HCT116 (cell line): ENCODE measurements at regions not wholly inside any gene's neighbourhood (a gene's known extent, or its start where the extent isn't known, plus 50 kb on each side); places are given as distances from the start of the nearest gene placed in this dataset.

Source experiments
- CEBPB ChIP-seq: IDR thresholded peaks from 2 replicates; pipeline ENCODE4 v1.6.1; 2012; ENCODE audit warnings: low read depth
- EZH2 ChIP-seq: fragments of 200-600 bp; sonication (generic); IDR thresholded peaks from 2 replicates; pipeline ENCODE4 v1.6.1; 2017; ENCODE audit warnings: antibody characterized with exemption, mixed run types
- EZH2phosphoT487 ChIP-seq: fragments of 200-600 bp; IDR thresholded peaks from 2 replicates; pipeline ENCODE4 v1.6.1; 2018; ENCODE audit warnings: antibody characterized with exemption, borderline replicate concordance
- JUND ChIP-seq: IDR thresholded peaks from 2 replicates; pipeline ENCODE4 v1.6.1; 2012
- POLR2A ChIP-seq: IDR thresholded peaks from 2 replicates; pipeline ENCODE4 v1.7.0; 2011; ENCODE audit warnings: borderline replicate concordance; ENCODE audit not compliant: insufficient read depth, insufficient read length; ENCODE audit errors: extremely low read depth
- POLR2AphosphoS5 ChIP-seq: IDR thresholded peaks from 2 replicates; pipeline ENCODE4 v1.6.1; 2011; ENCODE audit warnings: mild to moderate bottlenecking, low read depth, low read length, moderate library complexity
- RAD21 ChIP-seq: IDR thresholded peaks from 2 replicates; pipeline ENCODE4 v1.6.1; 2012; ENCODE audit warnings: low read depth, mild to moderate bottlenecking
- SRF ChIP-seq: IDR thresholded peaks from 2 replicates; pipeline ENCODE4 v1.6.1; 2012; ENCODE audit warnings: low read depth
- TCF7L2 ChIP-seq: IDR thresholded peaks from 2 replicates; pipeline ENCODE4 v1.7.0; 2011; ENCODE audit warnings: borderline replicate concordance, inconsistent platforms; ENCODE audit not compliant: insufficient read depth, insufficient read length; ENCODE audit errors: extremely low read depth
- ZNF274 ChIP-seq: fragments of 200-500 bp; sonication (Bioruptor generic); IDR thresholded peaks from 2 replicates; pipeline ENCODE4 v1.6.1; 2014; ENCODE audit warnings: mild to moderate bottlenecking, low read depth, low read length, inconsistent platforms
- TF ChIP-seq, protein P1 (sequence below), 3 experiments: fragments of 200-600 bp in 1 of 3; sonication (generic) in 1 of 3; IDR thresholded peaks in 2 of 3; conservative IDR thresholded peaks in 1 of 3; 2 replicates each; pipeline ENCODE4 v1.5.1; 2012 to 2017; ENCODE audit warnings: low read depth in 2 of 3, low read length in 2 of 3, antibody characterized with exemption in 1 of 3, borderline replicate concordance in 1 of 3, control low read depth in 1 of 3, mild to moderate bottlenecking in 1 of 3, mixed read lengths in 1 of 3, mixed run types in 1 of 3, moderate library complexity in 1 of 3; ENCODE audit not compliant: insufficient read depth in 1 of 3
- TF ChIP-seq, protein P2 (sequence below): IDR thresholded peaks from 2 replicates; pipeline ENCODE4 v1.6.1; 2012; ENCODE audit warnings: low read depth

DNA sequence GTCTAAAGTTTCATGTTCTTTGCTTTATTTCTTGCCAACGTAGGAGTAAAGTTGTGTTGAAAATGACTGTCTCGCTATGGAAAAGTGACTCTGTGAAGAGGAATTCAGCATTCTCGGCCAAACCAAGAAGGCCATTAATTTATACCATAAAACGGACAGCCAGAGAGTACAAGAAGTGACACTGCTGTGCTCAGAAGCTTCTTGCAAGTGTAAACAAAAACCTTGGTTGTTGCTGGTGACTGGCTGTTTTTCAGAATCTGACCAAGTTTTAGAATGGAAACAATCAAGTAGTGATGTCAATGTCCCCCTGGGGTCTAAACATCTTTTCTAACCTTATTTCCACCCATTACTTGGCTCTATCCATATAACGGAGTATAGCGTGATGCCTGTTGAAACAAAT lies 201.9 kb downstream of the INHBA start:
- TF ChIP-seq TCF7L2 = no peak
- TF ChIP-seq EZH2phosphoT487 = no peak
- TF ChIP-seq, protein P1, sequence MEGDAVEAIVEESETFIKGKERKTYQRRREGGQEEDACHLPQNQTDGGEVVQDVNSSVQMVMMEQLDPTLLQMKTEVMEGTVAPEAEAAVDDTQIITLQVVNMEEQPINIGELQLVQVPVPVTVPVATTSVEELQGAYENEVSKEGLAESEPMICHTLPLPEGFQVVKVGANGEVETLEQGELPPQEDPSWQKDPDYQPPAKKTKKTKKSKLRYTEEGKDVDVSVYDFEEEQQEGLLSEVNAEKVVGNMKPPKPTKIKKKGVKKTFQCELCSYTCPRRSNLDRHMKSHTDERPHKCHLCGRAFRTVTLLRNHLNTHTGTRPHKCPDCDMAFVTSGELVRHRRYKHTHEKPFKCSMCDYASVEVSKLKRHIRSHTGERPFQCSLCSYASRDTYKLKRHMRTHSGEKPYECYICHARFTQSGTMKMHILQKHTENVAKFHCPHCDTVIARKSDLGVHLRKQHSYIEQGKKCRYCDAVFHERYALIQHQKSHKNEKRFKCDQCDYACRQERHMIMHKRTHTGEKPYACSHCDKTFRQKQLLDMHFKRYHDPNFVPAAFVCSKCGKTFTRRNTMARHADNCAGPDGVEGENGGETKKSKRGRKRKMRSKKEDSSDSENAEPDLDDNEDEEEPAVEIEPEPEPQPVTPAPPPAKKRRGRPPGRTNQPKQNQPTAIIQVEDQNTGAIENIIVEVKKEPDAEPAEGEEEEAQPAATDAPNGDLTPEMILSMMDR (IDR thresholded peaks at IDR 0.05 in 2 of 3, conservative IDR thresholded peaks at IDR 0.05 in 1 of 3; ENCODE audit: borderline replicate concordance in 1 of 3, insufficient read depth in 1 of 3, low read depth in 2 of 3, low read length in 2 of 3) = no peak
- no peak for TF ChIP-seq POLR2A
- TF ChIP-seq EZH2 = no peak
- no peak for TF ChIP-seq ZNF274
- TF ChIP-seq JUND = no peak
- TF ChIP-seq RAD21 = no peak
- no peak for TF ChIP-seq POLR2AphosphoS5
- TF ChIP-seq CEBPB = no peak
- TF ChIP-seq, protein P2, sequence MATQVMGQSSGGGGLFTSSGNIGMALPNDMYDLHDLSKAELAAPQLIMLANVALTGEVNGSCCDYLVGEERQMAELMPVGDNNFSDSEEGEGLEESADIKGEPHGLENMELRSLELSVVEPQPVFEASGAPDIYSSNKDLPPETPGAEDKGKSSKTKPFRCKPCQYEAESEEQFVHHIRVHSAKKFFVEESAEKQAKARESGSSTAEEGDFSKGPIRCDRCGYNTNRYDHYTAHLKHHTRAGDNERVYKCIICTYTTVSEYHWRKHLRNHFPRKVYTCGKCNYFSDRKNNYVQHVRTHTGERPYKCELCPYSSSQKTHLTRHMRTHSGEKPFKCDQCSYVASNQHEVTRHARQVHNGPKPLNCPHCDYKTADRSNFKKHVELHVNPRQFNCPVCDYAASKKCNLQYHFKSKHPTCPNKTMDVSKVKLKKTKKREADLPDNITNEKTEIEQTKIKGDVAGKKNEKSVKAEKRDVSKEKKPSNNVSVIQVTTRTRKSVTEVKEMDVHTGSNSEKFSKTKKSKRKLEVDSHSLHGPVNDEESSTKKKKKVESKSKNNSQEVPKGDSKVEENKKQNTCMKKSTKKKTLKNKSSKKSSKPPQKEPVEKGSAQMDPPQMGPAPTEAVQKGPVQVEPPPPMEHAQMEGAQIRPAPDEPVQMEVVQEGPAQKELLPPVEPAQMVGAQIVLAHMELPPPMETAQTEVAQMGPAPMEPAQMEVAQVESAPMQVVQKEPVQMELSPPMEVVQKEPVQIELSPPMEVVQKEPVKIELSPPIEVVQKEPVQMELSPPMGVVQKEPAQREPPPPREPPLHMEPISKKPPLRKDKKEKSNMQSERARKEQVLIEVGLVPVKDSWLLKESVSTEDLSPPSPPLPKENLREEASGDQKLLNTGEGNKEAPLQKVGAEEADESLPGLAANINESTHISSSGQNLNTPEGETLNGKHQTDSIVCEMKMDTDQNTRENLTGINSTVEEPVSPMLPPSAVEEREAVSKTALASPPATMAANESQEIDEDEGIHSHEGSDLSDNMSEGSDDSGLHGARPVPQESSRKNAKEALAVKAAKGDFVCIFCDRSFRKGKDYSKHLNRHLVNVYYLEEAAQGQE = no peak
- no peak for TF ChIP-seq SRF
